ENCODE measurements at regions not wholly inside any gene's neighbourhood (a gene's known extent, or its start where the extent isn't known, plus 50 kb on each side); places are given as distances from the start of the nearest gene placed in this dataset.

GRCh38 chr5:10828241-10828640 is 67.2 kb upstream of the DAP start:
- peak; percentile 28 for DNase-seq
- Histone ChIP-seq H3K27me3 (ENCODE audit: control insufficient read depth, insufficient read depth, low read length) (no peaks in the 10 kb centered on the region), H3K9me3 (replicated peaks; ENCODE audit: control insufficient read depth, low read depth, low read length) (no peaks in the 10 kb centered on the region), H3K4me3 (ENCODE audit: low read length) (no peak overlapping the region), H3K4me1 (ENCODE audit: control insufficient read depth, insufficient read depth, low read length) (peaks cover 3% of the 10 kb centered on the region), H3K27ac (ENCODE audit: low read length) (no peak overlapping the region), H3K36me3 (ENCODE audit: control insufficient read depth, insufficient read depth, low read length) (no peaks in the 10 kb centered on the region)
- WGBS (ENCODE audit: insufficient coverage), result no CpG with 5 or more reads among the region's 2 CpGs

DNA sequence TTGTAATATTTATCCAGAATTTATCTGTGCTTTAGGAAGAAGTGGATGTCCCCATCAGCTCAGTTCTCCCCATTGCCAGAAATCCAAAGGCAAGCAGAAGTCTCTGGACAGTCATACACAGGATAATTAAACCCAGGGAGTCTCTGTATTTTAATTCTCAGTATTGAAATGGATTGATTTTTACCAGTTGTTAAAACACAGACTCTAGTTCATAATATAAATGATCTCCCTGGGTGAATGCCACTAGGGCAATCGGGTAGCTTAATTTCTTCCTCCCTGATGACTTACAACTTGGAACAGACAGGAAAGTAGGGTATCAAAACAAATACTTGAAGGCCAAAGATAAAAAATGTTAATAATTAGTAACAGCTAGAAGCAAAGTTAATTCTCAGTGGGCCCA is 66.5 kb upstream of the DAP start:
- H3K4me3 ChIP-seq (ENCODE audit: low read length), result no peak overlapping the region
- no CpG with 5 or more reads among the region's 1 CpG for WGBS (ENCODE audit: insufficient coverage)
- no peaks in the 10 kb centered on the region for H3K4me1 ChIP-seq (ENCODE audit: control insufficient read depth, insufficient read depth, low read length)
- DNase-seq, result no peak
- H3K27me3 ChIP-seq (ENCODE audit: control insufficient read depth, insufficient read depth, low read length), result no peaks in the 10 kb centered on the region
- H3K27ac ChIP-seq (ENCODE audit: low read length), result no peak overlapping the region
- H3K9me3 ChIP-seq (replicated peaks; ENCODE audit: control insufficient read depth, low read depth, low read length), result no peaks in the 10 kb centered on the region
- H3K36me3 ChIP-seq (ENCODE audit: control insufficient read depth, insufficient read depth, low read length), result no peaks in the 10 kb centered on the region

DNA sequence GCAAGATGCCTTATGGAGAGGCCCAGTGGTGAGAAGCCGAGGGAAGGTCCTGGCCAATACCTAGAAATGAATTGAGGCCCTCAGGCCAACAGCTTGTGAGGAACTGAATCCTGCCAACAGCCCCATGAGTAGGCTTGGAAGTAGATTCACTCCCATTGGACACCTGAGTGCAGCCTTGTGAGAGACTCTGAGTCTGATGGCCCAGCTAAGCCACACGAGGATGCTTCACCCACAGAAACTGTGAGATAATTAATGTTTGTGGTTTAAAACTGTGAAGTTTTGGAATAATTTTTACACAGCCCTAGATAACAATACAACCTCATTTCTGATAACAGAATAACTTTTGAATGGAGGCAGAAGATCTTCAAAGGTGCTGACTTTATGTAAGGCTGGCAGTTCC is 65.9 kb upstream of the DAP start:
- Histone ChIP-seq H3K4me3 (ENCODE audit: low read length) (no peak overlapping the region), H3K36me3 (ENCODE audit: control insufficient read depth, insufficient read depth, low read length) (no peaks in the 10 kb centered on the region), H3K27ac (ENCODE audit: low read length) (no peak overlapping the region), H3K27me3 (ENCODE audit: control insufficient read depth, insufficient read depth, low read length) (no peaks in the 10 kb centered on the region), H3K9me3 (replicated peaks; ENCODE audit: control insufficient read depth, low read depth, low read length) (no peaks in the 10 kb centered on the region), H3K4me1 (ENCODE audit: control insufficient read depth, insufficient read depth, low read length) (no peaks in the 10 kb centered on the region)
- DNase-seq, result no peak
- WGBS (ENCODE audit: insufficient coverage), result 78% methylated on average over 1 of the region's 2 CpGs

GRCh38 chr5:10825897-10826644 is 65.0 kb upstream of the DAP start:
- H3K36me3 ChIP-seq (ENCODE audit: control insufficient read depth, insufficient read depth, low read length), result no peaks in the 10 kb centered on the region
- 87% methylated on average over 3 of the region's 4 CpGs for WGBS (ENCODE audit: insufficient coverage)

DNA sequence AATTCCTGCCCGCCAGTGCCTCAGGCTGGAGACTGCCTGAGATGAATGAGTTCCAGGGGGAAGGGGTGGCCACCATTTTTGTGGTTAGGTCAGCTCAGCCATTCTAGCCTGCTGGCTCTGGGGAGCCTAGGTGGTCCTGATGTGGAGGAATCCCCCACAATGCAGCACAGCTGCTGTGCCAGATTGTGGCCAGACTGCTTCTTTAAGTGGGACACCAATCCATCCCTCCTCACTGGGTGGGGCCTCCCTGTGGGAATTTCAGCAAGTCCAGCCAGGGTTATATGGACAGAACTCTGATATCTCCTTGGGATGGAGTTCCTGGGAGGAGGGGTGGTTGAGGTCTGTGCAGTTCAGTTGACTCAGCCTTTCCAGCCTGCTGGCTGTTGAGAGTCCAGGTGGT is 51.2 kb upstream of the DAP start:
- no peaks in the 10 kb centered on the region for H3K36me3 ChIP-seq (ENCODE audit: control insufficient read depth, insufficient read depth, low read length)
- no peak overlapping the region for H3K27ac ChIP-seq (ENCODE audit: low read length)
- H3K9me3 ChIP-seq (replicated peaks; ENCODE audit: control insufficient read depth, low read depth, low read length), result no peaks in the 10 kb centered on the region
- no peaks in the 10 kb centered on the region for H3K27me3 ChIP-seq (ENCODE audit: control insufficient read depth, insufficient read depth, low read length)
- no peaks in the 10 kb centered on the region for H3K4me1 ChIP-seq (ENCODE audit: control insufficient read depth, insufficient read depth, low read length)
- no peak for DNase-seq
- H3K4me3 ChIP-seq (ENCODE audit: low read length), result no peak overlapping the region
- WGBS (ENCODE audit: insufficient coverage), result 100% methylated on average over 1 of the region's 1 CpG

More at GRCh38 chr5:10825897-10826644, 65.0 kb upstream of the DAP start:
- Histone ChIP-seq H3K4me1 (ENCODE audit: control insufficient read depth, insufficient read depth, low read length) (no peaks in the 10 kb centered on the region), H3K4me3 (ENCODE audit: low read length) (no peak overlapping the region), H3K27ac (ENCODE audit: low read length) (no peak overlapping the region), H3K27me3 (ENCODE audit: control insufficient read depth, insufficient read depth, low read length) (no peaks in the 10 kb centered on the region), H3K9me3 (replicated peaks; ENCODE audit: control insufficient read depth, low read depth, low read length) (no peaks in the 10 kb centered on the region)
- no peak for DNase-seq
